SK-N-SH (cell line): ENCODE measurements at regions not wholly inside any gene's neighbourhood (a gene's known extent, or its start where the extent isn't known, plus 50 kb on each side); places are given as distances from the start of the nearest gene placed in this dataset.

Source experiments
- CTCF ChIA-PET: fragments of 300-600, 350-600 bp; formaldehyde crosslinking; extraction: SDS; loops from one replicate; lab custom pipeline; 2021; lab: Yijun Ruan, JAX
- POLR2A ChIA-PET: fragments of 350-600 bp; sonication (Branson Sonifier 250); formaldehyde crosslinking; extraction: SDS; loops from one replicate; lab custom pipeline; 2020; ENCODE audit warnings: antibody characterized with exemption, inconsistent platforms; lab: Yijun Ruan, JAX
- DNase-seq: peaks from one replicate; pipeline ENCODE4 v3.0.0; 2012
- H2AFZ ChIP-seq: fragments of 200-600 bp; sonication (generic); 2 replicates; pipeline ENCODE4 v1.8.1; 2016; ENCODE audit warnings: antibody characterized with exemption, mild to moderate bottlenecking, low read depth
- H3F3A ChIP-seq: fragments of 200-600 bp; sonication (generic); replicated peaks from 2 replicates; pipeline ENCODE3; 2016; ENCODE audit warnings: antibody characterized with exemption, mild to moderate bottlenecking; ENCODE audit not compliant: insufficient read depth
- H3K27ac ChIP-seq, 2 experiments: fragments of 200-500 bp in 1 of 2; fragments of 200-600 bp in 1 of 2; sonication (Bioruptor generic) in 1 of 2; sonication (generic), shearing (Covaris generic) in 1 of 2; 2 replicates each; pipeline versions ENCODE4 v1.5.1 to v1.6.1; 2014 to 2016; ENCODE audit warnings: low read depth in 2 of 2, inconsistent platforms in 1 of 2, low read length in 1 of 2, mild to moderate bottlenecking in 1 of 2, mixed read lengths in 1 of 2
- H3K27me3 ChIP-seq: fragments of 200-600 bp; sonication (generic), shearing (Covaris generic); 2 replicates; pipeline ENCODE4 v1.6.1; 2016; ENCODE audit warnings: mixed run types; ENCODE audit not compliant: insufficient read depth
- H3K36me3 ChIP-seq, 2 experiments: fragments of 200-500 bp in 1 of 2; fragments of 200-600 bp in 1 of 2; sonication (Bioruptor generic) in 1 of 2; sonication (generic) in 1 of 2; replicated peaks in 1 of 2; 2 replicates each; pipeline versions ENCODE3 to v1.5.1; 2014 to 2016; ENCODE audit warnings: low read length in 1 of 2, mild to moderate bottlenecking in 1 of 2; ENCODE audit not compliant: insufficient read depth in 2 of 2, control insufficient read depth in 1 of 2
- H3K4me1 ChIP-seq, 2 experiments: fragments of 200-500 bp in 1 of 2; fragments of 200-600 bp in 1 of 2; sonication (Bioruptor generic) in 1 of 2; sonication (generic), shearing (Covaris generic) in 1 of 2; 2 replicates each; pipeline versions ENCODE4 v1.5.1 to v1.6.1; 2014 to 2016; ENCODE audit warnings: low read depth in 1 of 2, low read length in 1 of 2, mixed run types in 1 of 2; ENCODE audit not compliant: insufficient read depth in 2 of 2, control insufficient read depth in 1 of 2
- H3K4me2 ChIP-seq: fragments of 200-600 bp; sonication (generic), shearing (Covaris generic); 2 replicates; pipeline ENCODE4 v1.6.1; 2017; ENCODE audit warnings: mixed run types
- H3K4me3 ChIP-seq, 2 experiments: fragments of 200-500 bp in 1 of 2; fragments of 200-600 bp in 1 of 2; sonication (Bioruptor generic) in 1 of 2; sonication (generic), shearing (Covaris generic) in 1 of 2; 2 replicates each; pipeline versions ENCODE4 v1.5.1 to v1.8.1; 2014 to 2016; ENCODE audit warnings: low read depth in 2 of 2, inconsistent platforms in 1 of 2, low read length in 1 of 2, mild to moderate bottlenecking in 1 of 2, mixed read lengths in 1 of 2, moderate library complexity in 1 of 2
- H3K79me2 ChIP-seq: fragments of 200-600 bp; sonication (generic); 2 replicates; pipeline ENCODE4 v1.8.1; 2017; ENCODE audit warnings: mild to moderate bottlenecking; ENCODE audit not compliant: insufficient read depth
- H3K9ac ChIP-seq: fragments of 200-600 bp; sonication (generic); 2 replicates; pipeline ENCODE4 v1.6.1; 2017; ENCODE audit warnings: mixed run types
- H3K9me2 ChIP-seq: fragments of 200-600 bp; sonication (generic); 2 replicates; pipeline ENCODE4 v1.6.1; 2017; ENCODE audit warnings: mixed run types
- H3K9me3 ChIP-seq: fragments of 200-600 bp; sonication (generic); 2 replicates; pipeline ENCODE4 v1.6.1; 2017; ENCODE audit warnings: mixed run types, mild to moderate bottlenecking, moderate library complexity
- H4K20me1 ChIP-seq: fragments of 200-600 bp; sonication (generic); 2 replicates; pipeline ENCODE4 v1.6.1; 2017; ENCODE audit warnings: mild to moderate bottlenecking, mixed run types; ENCODE audit not compliant: insufficient read depth
- EP300 ChIP-seq, 2 experiments: IDR thresholded peaks; 2 replicates each; pipeline versions ENCODE4 v1.4.0 to v1.6.1; 2012; ENCODE audit warnings: borderline replicate concordance in 1 of 2, low read depth in 1 of 2, low read length in 1 of 2
- FOXM1 ChIP-seq: IDR thresholded peaks from 2 replicates; pipeline ENCODE4 v1.4.0; 2012; ENCODE audit warnings: low read depth, mild to moderate bottlenecking
- GABPA ChIP-seq: IDR thresholded peaks from 2 replicates; pipeline ENCODE4 v1.4.0; 2012; ENCODE audit warnings: low read depth, mild to moderate bottlenecking
- POLR2AphosphoS5 ChIP-seq: IDR thresholded peaks from 2 replicates; pipeline ENCODE4 v1.6.1; 2012; ENCODE audit warnings: low read depth, low read length
- RCOR1 ChIP-seq: fragments of 150-350 bp; IDR thresholded peaks from 2 replicates; pipeline ENCODE4 v1.6.1; 2017; ENCODE audit warnings: antibody characterized with exemption, low read length
- RXRA ChIP-seq: IDR thresholded peaks from 2 replicates; pipeline ENCODE4 v1.4.0; 2012; ENCODE audit warnings: low read depth, mild to moderate bottlenecking, borderline replicate concordance
- TAF1 ChIP-seq: IDR thresholded peaks from 2 replicates; pipeline ENCODE4 v1.6.1; 2012; ENCODE audit warnings: low read depth, mild to moderate bottlenecking, low read length, moderate library complexity, borderline replicate concordance
- TEAD4 ChIP-seq: IDR thresholded peaks from 2 replicates; pipeline ENCODE4 v1.4.0; 2012; ENCODE audit warnings: mild to moderate bottlenecking, borderline replicate concordance; ENCODE audit not compliant: insufficient read depth
- WGBS: methylation state at CpG from one replicate; pipeline ENCODE4 v1.1.6; 2017; ENCODE audit warnings: low lambda C conversion rate; 5-methylcytosine and 5-hydroxymethylcytosine counted together
- TF ChIP-seq, protein P1 (sequence below): fragments of 200-600 bp; sonication (generic); IDR thresholded peaks from 2 replicates; pipeline ENCODE4 v1.6.1; 2017; ENCODE audit warnings: antibody characterized with exemption, mild to moderate bottlenecking, moderate library complexity
- TF ChIP-seq, protein P2 (sequence below): IDR thresholded peaks from 2 replicates; pipeline ENCODE4 v1.4.0; 2012; ENCODE audit warnings: low read depth, borderline replicate concordance

DNA sequence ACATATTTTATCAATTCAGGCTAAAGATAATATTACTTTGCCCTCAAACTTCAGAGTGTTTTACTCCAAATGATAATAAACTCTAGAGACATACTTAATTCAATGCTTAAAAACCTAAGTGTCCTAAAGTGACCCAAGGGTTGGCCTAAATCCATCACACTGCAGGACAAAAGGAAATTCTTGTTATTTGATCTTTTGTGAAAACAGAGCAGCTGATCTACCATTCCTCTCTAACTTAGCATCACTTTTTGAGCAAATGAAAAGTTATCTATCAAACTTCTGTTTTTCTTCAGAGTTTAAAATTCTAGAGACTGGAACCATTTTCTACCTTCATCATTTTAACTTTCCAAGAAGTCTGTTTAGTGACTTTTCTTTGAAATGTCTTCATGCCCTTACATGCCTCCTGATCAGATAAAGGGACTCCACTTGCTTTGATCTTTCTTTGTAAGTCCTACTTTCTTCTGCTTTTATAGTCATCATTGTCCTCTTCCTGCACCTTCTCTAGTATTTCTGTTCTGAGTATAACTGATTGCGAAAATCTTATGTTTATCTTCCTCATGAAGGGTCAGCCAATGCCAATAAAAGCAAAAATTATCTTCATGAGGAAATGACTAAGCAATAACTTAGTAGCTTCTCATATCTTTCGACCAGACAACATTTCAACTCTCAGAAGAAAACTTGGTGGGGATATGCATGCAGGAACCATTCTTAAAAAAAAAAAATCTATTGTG is 378.7 kb upstream of the TGFBR2 start (continued):
- TF ChIP-seq TEAD4: peak; percentile 70
- peak; percentile 49; the same call in 1 of the 2 replicates for TF ChIP-seq FOXM1
- peak; percentile 51; the same call in 1 of the 2 replicates for TF ChIP-seq RXRA
- TF ChIP-seq RCOR1: no peak
- 0 out of 2 replicates have a peak, but pooled peaks have one; percentile 44 for TF ChIP-seq POLR2AphosphoS5
- TF ChIP-seq GABPA: 0 out of 2 replicates have a peak, but pooled peaks have one; percentile 13
- TF ChIP-seq TAF1: no peak

DNA sequence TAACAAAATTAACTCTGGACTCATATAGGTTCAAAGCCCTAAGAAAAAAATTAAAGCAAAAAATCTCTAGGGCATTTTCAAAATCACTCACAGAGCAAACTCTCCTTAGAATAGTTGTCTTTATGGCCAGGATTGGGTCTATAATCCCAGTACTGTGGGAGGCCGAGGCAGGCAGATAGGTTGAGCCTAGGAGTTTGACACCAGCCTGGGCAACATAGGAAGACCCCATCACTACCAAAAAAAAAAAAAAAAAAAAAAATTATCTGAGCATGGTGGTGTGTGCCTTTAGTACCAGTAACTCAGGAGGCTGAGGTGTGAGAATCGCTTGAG is 378.1 kb upstream of the TGFBR2 start:
- 0 out of 2 replicates have a peak overlapping the region, but pooled peaks have one; percentile 54 for H3K4me2 ChIP-seq
- no peak for TF ChIP-seq EP300 (IDR thresholded peaks at IDR 0.05; ENCODE audit: borderline replicate concordance in 1 of 2, low read depth in 1 of 2, low read length in 1 of 2)
- TF ChIP-seq, protein P1, sequence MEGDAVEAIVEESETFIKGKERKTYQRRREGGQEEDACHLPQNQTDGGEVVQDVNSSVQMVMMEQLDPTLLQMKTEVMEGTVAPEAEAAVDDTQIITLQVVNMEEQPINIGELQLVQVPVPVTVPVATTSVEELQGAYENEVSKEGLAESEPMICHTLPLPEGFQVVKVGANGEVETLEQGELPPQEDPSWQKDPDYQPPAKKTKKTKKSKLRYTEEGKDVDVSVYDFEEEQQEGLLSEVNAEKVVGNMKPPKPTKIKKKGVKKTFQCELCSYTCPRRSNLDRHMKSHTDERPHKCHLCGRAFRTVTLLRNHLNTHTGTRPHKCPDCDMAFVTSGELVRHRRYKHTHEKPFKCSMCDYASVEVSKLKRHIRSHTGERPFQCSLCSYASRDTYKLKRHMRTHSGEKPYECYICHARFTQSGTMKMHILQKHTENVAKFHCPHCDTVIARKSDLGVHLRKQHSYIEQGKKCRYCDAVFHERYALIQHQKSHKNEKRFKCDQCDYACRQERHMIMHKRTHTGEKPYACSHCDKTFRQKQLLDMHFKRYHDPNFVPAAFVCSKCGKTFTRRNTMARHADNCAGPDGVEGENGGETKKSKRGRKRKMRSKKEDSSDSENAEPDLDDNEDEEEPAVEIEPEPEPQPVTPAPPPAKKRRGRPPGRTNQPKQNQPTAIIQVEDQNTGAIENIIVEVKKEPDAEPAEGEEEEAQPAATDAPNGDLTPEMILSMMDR: no peak
- TF ChIP-seq, protein P2, sequence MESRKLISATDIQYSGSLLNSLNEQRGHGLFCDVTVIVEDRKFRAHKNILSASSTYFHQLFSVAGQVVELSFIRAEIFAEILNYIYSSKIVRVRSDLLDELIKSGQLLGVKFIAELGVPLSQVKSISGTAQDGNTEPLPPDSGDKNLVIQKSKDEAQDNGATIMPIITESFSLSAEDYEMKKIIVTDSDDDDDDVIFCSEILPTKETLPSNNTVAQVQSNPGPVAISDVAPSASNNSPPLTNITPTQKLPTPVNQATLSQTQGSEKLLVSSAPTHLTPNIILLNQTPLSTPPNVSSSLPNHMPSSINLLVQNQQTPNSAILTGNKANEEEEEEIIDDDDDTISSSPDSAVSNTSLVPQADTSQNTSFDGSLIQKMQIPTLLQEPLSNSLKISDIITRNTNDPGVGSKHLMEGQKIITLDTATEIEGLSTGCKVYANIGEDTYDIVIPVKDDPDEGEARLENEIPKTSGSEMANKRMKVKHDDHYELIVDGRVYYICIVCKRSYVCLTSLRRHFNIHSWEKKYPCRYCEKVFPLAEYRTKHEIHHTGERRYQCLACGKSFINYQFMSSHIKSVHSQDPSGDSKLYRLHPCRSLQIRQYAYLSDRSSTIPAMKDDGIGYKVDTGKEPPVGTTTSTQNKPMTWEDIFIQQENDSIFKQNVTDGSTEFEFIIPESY: no peak
- 0 out of 2 replicates have a peak, but pooled peaks have one; percentile 1 for TF ChIP-seq GABPA
- TF ChIP-seq, all 33 proteins: peak for 1
- H3K27me3 ChIP-seq: no peaks in the 10 kb centered on the region
- ChIA-PET CTCF (interaction anchor here (2.0 kb wide), 1 partner anchor 186 kb away, joined by 6 read pairs; no protein-coding TSS in a partner anchor), POLR2A (no interaction called here)
- no peak for DNase-seq
- peaks cover 28% of the 10 kb centered on the region for H3F3A ChIP-seq
- H3K4me3 ChIP-seq: no peak overlapping the region
- no peaks in the 10 kb centered on the region for H3K36me3 ChIP-seq
- H3K27ac ChIP-seq: peak overlapping the region; percentile 85 to 93; a peak in 3 of 4 replicates
- no peaks in the 10 kb centered on the region for H3K9me2 ChIP-seq
- peaks cover 0 to 22% of the 10 kb centered on the region in 2 experiments; a peak in 3 of 4 replicates for H3K4me1 ChIP-seq
- H2AFZ ChIP-seq: no peak overlapping the region
- 91% methylated on average over 2 of the region's 2 CpGs for WGBS
- H3K9me3 ChIP-seq: no peaks in the 10 kb centered on the region
- no peak overlapping the region for H3K9ac ChIP-seq
- H4K20me1 ChIP-seq: no peaks in the 10 kb centered on the region
- H3K79me2 ChIP-seq: no peaks in the 10 kb centered on the region
